ENCODE measurements at regions not wholly inside any gene's neighbourhood (a gene's known extent, or its start where the extent isn't known, plus 50 kb on each side); places are given as distances from the start of the nearest gene placed in this dataset.

GRCh38 chr12:85425926-85426325 lies 145.9 kb downstream of the ALX1 start:
- H3K27ac ChIP-seq (ENCODE audit: extremely low read length, insufficient read depth, low read length), result no peak overlapping the region
- WGBS (ENCODE audit: low lambda C conversion rate), result 10% methylated on average over 3 of the region's 4 CpGs
- H3K79me2 ChIP-seq (ENCODE audit: insufficient read depth, low read length), result no peaks in the 10 kb centered on the region
- DNase-seq (ENCODE audit: low spot score) (no peak), ATAC-seq (no peak), FAIRE-seq (no peak)
- ChIA-PET POLR2A (no interaction called here), CTCF (ENCODE audit: low intra/inter-chr PET ratio, low total read pairs) (interaction anchor here (1.8 kb wide), 1 partner anchor 23 kb away, joined by 8 read pairs; no protein-coding TSS in a partner anchor)
- H3K36me3 ChIP-seq (replicated peaks in 1 of 2; ENCODE audit: control insufficient read depth in 1 of 2, insufficient read depth in 2 of 2, low read length in 2 of 2), result no peaks in the 10 kb centered on the region
- no peak overlapping the region for H3K4me3 ChIP-seq (replicated peaks in 1 of 3; ENCODE audit: insufficient read depth in 1 of 3, low read depth in 2 of 3, low read length in 3 of 3)
- BruUV-seq (replicated peaks), result no TSS peak
- H3K4me2 ChIP-seq (ENCODE audit: low read depth, low read length), result no peak overlapping the region
- no peaks in the 10 kb centered on the region for H4K20me1 ChIP-seq (ENCODE audit: insufficient read depth, low read length)
- H2AFZ ChIP-seq (ENCODE audit: low read length), result no peak overlapping the region
- in situ Hi-C loops (cut with HindIII; ENCODE audit: extremely low pct_ligation_motif_present, low pct_unique_long_range_greater_than_20kb) (no loop called here), intact Hi-C loops (cut with micrococcal nuclease; ENCODE audit: unreplicated experiment) (loop anchor here (1.0 to 2.0 kb wide), 3 partner anchors 22 to 493 kb away; no protein-coding TSS in a partner anchor)
- no peaks in the 10 kb centered on the region for H3K4me1 ChIP-seq (ENCODE audit: insufficient read depth, low read length)
- no peaks in the 10 kb centered on the region for H3K27me3 ChIP-seq (ENCODE audit: control insufficient read depth in 1 of 2, insufficient read depth in 2 of 2, low read length in 2 of 2)
- H3K9me3 ChIP-seq (ENCODE audit: low read length), result no peaks in the 10 kb centered on the region
- H3K9ac ChIP-seq (ENCODE audit: insufficient read depth, low read depth, low read length), result no peak overlapping the region
- TF ChIP-seq PCBP1 (IDR thresholded peaks at IDR 0.05; ENCODE audit: borderline replicate concordance, low read depth, low read length) (no peak), ZNF782 (CRISPR knock-in tag; IDR thresholded peaks at IDR 0.05; ENCODE audit: borderline replicate concordance) (no peak), SOX13 (IDR thresholded peaks at IDR 0.05) (no peak), SOX13 (CRISPR knock-in tag; conservative IDR thresholded peaks at IDR 0.05 in 1 of 2, IDR thresholded peaks at IDR 0.05 in 1 of 2) (no peak), ZNF639 (CRISPR knock-in tag; conservative IDR thresholded peaks at IDR 0.05) (no peak), TEAD3 (CRISPR knock-in tag; optimal IDR thresholded peaks at IDR 0.05; ENCODE audit: borderline replicate concordance) (no peak), ASH2L (IDR thresholded peaks at IDR 0.05; ENCODE audit: insufficient read length, low read depth, low read length) (no peak), SP140L (CRISPR knock-in tag; IDR thresholded peaks at IDR 0.05; ENCODE audit: borderline replicate concordance) (no peak), NFRKB (IDR thresholded peaks at IDR 0.05) (no peak), SMARCE1 (IDR thresholded peaks at IDR 0.05; ENCODE audit: borderline replicate concordance) (no peak), FOXA1 (IDR thresholded peaks at IDR 0.05) (no peak), FOXA1 (CRISPR knock-in tag; IDR thresholded peaks at IDR 0.05) (no peak), ZEB1 (IDR thresholded peaks at IDR 0.05; ENCODE audit: insufficient replicate concordance, low read depth) (no peak)
- TF ChIP-seq, protein P1, sequence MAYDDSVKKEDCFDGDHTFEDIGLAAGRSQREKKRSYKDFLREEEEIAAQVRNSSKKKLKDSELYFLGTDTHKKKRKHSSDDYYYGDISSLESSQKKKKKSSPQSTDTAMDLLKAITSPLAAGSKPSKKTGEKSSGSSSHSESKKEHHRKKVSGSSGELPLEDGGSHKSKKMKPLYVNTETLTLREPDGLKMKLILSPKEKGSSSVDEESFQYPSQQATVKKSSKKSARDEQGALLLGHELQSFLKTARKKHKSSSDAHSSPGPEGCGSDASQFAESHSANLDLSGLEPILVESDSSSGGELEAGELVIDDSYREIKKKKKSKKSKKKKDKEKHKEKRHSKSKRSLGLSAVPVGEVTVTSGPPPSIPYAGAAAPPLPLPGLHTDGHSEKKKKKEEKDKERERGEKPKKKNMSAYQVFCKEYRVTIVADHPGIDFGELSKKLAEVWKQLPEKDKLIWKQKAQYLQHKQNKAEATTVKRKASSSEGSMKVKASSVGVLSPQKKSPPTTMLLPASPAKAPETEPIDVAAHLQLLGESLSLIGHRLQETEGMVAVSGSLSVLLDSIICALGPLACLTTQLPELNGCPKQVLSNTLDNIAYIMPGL (CRISPR knock-in tag; IDR thresholded peaks at IDR 0.05; ENCODE audit: borderline replicate concordance in 1 of 2, low read depth in 1 of 2), result no peak
- TF ChIP-seq, protein P2, sequence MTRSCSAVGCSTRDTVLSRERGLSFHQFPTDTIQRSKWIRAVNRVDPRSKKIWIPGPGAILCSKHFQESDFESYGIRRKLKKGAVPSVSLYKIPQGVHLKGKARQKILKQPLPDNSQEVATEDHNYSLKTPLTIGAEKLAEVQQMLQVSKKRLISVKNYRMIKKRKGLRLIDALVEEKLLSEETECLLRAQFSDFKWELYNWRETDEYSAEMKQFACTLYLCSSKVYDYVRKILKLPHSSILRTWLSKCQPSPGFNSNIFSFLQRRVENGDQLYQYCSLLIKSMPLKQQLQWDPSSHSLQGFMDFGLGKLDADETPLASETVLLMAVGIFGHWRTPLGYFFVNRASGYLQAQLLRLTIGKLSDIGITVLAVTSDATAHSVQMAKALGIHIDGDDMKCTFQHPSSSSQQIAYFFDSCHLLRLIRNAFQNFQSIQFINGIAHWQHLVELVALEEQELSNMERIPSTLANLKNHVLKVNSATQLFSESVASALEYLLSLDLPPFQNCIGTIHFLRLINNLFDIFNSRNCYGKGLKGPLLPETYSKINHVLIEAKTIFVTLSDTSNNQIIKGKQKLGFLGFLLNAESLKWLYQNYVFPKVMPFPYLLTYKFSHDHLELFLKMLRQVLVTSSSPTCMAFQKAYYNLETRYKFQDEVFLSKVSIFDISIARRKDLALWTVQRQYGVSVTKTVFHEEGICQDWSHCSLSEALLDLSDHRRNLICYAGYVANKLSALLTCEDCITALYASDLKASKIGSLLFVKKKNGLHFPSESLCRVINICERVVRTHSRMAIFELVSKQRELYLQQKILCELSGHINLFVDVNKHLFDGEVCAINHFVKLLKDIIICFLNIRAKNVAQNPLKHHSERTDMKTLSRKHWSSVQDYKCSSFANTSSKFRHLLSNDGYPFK (CRISPR knock-in tag; IDR thresholded peaks at IDR 0.05; ENCODE audit: borderline replicate concordance), result no peak
- TF ChIP-seq, protein P3, sequence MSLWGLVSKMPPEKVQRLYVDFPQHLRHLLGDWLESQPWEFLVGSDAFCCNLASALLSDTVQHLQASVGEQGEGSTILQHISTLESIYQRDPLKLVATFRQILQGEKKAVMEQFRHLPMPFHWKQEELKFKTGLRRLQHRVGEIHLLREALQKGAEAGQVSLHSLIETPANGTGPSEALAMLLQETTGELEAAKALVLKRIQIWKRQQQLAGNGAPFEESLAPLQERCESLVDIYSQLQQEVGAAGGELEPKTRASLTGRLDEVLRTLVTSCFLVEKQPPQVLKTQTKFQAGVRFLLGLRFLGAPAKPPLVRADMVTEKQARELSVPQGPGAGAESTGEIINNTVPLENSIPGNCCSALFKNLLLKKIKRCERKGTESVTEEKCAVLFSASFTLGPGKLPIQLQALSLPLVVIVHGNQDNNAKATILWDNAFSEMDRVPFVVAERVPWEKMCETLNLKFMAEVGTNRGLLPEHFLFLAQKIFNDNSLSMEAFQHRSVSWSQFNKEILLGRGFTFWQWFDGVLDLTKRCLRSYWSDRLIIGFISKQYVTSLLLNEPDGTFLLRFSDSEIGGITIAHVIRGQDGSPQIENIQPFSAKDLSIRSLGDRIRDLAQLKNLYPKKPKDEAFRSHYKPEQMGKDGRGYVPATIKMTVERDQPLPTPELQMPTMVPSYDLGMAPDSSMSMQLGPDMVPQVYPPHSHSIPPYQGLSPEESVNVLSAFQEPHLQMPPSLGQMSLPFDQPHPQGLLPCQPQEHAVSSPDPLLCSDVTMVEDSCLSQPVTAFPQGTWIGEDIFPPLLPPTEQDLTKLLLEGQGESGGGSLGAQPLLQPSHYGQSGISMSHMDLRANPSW (CRISPR knock-in tag; IDR thresholded peaks at IDR 0.05; ENCODE audit: borderline replicate concordance), result no peak

All from HepG2 (cell line).